GM19238 (cell line): ENCODE measurements at regions not wholly inside any gene's neighbourhood (a gene's known extent, or its start where the extent isn't known, plus 50 kb on each side); places are given as distances from the start of the nearest gene placed in this dataset.
"Not testable (repeated sequence)": the region's sequence is repeated elsewhere in the genome, so short reads cannot be mapped to it uniquely, and the experiment has no call there.

Experiments
- DNase-seq: peaks from one replicate; pipeline ENCODE4 v3.0.0; 2011; ENCODE audit warnings: low spot score; ENCODE audit not compliant: insufficient read length

DNA sequence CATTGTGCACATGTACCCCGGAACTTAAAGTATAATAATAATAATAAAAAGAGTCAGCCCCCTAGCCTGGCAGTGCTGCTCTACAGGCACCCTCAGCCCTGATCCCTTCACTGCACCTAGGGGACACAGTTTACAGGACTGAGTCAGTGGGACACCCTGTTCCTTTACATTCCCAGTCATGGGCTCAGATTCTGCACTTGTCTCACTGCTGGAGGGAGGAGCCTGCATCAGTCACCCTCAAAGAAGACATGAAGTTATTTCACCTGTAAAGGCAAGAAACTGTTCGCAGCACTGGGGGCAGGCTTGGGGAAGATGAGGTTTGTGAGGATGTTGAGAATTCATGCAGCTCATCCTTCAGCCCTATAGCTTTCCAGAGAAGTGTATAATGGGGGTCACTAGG lies 50.7 kb upstream of the VPREB1 start:
- DNase-seq = no peak

DNA sequence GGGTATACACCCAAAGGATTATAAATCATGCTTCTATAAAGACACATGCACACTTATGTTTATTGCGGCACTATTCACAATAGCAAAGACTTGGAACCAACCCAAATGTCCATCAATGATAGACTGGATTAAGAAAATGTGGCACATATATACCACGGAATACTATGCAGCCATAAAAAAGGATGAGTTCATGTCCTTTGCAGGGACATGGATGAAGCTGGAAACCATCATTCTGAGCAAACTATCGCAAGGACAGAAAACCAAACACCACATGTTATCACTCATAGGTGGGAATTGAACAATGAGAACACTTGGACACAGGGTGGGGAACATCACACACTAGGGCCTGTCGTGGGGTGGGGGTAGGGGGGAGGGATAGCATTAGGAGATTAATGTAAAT lies 51.1 kb upstream of the VPREB1 start:
- DNase-seq = not testable (repeated sequence)

DNA sequence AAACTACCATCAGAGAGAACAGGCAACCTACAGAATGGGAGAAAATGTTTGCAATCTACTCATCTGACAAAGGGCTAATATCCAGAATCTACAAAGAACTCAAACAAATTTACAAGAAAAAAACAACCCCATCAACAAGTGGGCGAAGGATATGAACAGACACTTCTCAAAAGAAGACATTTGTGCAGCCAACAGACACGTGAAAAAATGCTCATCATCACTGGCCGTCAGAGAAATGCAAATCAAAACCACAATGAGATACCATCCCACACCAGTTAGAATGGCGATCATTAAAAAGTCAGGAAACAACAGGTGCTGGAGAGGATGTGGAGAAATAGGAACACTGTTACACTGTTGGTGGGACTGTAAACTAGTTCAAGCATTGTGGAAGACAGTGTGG lies 51.6 kb upstream of the VPREB1 start:
- not testable (repeated sequence) for DNase-seq

DNA sequence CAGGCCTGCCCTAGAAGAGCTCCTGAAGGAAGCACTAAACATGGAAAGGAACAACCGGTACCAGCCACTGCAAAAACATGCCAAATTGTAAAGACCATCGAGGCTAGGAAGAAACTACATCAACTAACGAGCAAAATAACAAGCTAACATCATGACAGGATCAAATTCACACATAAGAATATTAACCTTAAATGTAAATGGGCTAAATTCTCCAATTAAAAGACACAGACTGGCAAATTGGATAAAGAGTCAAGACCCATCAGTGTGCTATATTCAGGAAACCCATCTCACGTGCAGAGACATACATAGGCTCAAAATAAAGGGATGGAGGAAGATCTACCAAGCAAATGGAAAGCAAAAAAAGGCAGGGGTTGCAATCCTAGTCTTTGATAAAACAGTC lies 54.8 kb upstream of the VPREB1 start:
- DNase-seq = not testable (repeated sequence)

DNA sequence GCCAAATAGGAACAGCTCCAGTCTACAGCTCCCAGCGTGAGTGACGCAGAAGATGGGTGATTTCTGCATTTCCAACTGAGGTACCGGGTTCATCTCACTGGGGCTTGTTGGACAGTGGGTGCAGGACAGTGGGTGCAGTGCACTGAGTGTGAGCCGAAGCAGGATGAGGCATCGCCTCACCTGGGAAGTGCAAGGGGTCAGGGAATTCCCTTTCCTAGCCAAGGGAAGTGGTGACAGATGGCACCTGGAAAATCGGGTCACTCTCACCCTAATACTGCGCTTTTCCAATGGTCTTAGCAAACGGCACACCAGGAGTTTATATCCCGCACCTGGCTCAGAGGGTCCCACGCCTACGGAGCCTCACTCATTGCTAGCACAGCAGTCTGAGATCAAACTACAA lies 56.7 kb upstream of the VPREB1 start:
- DNase-seq = not testable (repeated sequence)

DNA sequence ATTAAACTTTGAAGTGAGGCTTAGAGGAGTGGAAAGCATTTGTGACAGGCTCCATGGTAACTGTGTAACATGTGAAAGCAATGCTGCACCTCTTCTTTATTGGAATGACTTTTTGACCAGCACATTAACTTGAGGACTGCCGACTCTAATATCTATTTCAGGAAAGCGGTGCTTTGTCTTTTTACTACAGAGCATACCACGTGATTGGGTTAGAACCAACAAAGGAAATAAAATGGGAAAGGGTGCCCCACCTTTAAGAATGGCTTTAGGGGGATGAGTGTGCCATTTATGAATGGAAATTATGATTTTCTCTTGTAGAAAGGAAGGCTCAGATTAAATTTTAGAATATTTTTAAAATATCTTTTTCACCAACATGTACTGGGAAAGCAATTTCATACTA lies 57.3 kb upstream of the VPREB1 start:
- DNase-seq = no peak

DNA sequence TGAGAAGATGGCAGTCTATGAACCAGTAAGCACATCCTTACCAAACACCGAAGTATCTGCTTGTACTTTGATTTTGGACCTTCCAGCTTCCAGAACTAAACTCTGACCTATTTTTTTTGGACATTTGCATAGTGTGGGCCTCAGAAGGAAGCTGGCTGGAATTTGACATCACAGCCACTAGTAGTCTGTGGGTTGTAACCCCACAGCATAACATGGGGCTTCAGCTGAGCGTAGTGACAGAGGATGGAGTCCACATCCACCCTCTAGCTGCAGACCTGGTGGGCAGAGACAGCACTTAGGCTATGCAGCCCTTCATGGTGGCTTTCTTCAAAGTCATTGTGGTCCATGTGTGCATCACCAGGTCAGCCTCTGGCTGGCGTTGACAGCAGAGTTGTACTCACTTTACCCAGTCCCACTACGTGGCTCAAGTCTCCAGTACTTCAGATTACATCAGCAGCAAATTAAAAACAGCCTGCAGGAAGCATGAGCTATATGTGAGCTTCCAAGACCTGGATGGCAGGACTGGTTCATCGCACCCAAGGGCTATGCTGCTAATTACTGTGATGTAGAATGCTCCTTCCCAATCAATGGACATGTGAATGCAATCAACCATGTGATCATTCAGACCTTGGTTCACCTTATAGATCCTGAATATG lies 58.6 kb upstream of the VPREB1 start:
- DNase-seq = no peak

DNA sequence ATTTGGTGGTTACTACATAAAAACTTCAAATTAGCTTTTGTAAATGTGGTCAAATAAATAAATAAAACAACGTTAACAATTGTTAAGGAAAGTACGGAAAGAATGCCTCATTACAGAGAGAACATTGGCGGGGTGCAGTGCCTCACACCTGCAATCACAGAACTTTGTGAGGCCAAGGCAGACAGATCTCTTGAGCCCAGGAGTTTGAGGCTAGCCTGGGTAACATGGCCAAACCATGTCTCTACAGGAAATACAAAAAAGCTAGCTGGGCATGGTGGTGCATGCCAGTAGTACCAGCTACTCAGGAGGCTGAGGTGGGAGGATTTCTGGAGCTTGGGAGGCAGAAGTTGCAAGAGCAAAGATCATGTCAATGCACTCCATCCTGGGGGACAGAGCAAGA lies 59.4 kb upstream of the VPREB1 start:
- DNase-seq = no peak

DNA sequence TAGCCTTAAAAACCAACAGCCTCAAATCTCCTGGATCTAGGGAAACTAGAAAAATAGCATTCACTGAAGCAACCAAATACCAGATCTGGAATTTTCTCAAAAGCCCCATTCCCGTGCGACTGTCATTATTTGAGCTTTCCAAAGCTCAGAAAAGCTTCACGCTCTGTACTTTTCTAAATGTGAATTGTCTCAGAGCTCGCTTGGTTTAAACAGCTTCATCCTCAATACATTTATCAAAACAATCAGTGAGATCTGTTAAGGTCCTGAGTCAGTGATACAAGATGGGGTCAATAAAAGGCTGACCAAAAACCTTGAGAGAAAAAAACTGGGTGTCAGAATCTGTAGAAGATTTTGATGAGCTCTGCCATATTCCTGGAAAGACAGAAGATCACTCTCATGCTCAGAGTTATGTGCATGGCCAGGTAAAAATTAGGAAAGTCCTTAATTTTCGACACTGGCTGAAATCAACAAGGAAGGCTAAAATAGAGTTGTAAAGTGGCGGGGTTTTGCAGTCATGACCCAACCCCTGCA lies 60.2 kb upstream of the VPREB1 start:
- no peak for DNase-seq

DNA sequence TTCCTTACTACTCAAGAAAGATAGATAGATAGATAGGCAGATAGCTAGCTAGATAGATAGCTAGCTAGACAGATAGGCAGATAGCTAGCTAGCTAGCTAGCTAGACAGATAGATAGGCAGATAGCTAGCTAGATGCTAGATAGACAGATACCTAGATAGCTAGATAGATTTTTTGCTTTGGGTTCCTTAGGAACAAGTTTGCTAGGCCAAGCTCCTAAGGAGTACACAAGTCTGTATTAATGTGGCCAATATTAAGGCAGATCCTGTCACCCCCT lies 61.7 kb upstream of the VPREB1 start:
- DNase-seq = no peak

DNA sequence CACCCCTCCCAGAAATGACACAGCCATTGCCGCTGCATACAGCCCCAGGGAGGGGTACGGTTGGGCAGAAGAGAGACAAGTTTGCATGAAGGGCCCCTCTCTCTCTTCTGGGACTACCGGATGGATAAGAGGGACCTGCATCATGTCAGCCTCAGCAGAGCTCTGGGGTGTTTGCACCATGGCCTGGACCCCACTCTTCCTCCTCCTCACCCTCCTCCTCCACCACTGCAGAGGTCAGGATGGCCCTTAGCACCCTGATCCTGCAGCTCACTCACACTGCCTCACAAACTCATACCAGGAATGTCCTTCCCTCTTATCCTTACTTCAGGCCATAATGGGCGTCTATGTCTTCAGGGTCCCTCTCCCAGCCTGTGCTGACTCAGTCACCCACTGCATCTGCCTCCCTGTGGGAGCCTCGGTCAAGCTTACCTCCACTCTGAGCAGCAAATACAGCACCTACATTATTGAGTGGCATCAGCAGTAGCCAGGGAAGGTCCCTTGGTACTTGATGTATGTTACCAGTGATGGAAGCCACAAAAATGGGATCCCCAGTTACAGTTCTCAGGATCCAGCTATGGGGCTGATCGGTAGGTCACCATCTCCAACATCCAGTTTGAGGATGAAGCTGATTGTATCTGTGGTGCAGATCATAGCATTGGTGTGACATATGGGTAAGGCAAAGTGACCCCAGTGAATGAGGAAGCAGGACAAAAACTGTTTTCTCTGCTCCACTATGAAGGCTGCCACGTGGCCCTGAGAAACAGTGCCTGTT lies 62.2 kb upstream of the VPREB1 start:
- DNase-seq = no peak

DNA sequence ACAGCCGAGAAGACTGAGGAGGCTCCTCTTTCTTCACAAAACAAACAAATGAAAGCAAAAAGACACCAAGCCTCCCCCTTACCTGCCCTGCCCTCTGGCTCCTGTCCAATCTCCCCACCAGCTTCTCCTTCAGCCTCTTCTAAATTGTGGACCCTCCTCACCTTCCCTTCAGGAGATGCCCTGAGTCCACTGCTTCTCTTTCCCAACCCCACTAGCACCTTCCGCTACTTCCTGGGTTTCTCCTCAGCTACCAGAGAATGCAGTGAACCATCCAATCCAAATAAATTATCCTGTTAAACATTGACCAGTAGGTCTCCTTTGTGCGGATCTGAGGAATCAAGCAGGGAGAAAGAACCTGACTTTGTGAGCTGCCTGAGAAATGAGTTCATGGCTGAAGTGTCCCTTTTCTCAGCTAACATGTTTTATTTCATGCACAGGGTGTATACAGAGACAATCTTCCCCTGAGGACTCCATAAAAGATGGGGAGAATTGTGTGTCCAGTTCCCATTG lies 63.2 kb upstream of the VPREB1 start:
- no peak for DNase-seq

DNA sequence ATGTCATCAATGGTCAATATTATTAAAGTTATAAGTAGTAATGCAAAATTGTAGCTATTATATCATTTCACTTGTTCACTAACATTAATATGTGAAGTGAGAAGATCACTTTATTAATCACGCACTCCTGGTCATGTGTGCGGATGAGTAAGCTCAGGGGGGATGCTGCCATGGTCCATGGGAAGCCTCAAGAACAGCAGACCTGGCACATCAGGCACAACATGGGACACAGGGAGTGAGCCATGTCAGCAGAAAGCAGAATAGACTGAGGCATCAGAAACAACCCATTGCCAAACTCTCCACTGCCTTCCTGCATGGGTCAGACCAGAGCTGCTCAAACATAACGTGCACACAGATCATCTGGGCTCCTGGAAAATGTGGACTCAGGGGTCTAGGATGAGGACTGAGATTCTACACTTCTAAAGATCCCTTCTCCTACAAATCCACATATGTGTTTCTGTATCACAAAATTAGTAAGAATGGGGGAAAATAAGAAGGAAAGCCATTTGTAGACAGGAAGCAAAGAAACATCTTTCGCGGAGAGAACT lies 63.8 kb upstream of the VPREB1 start:
- DNase-seq = no peak

DNA sequence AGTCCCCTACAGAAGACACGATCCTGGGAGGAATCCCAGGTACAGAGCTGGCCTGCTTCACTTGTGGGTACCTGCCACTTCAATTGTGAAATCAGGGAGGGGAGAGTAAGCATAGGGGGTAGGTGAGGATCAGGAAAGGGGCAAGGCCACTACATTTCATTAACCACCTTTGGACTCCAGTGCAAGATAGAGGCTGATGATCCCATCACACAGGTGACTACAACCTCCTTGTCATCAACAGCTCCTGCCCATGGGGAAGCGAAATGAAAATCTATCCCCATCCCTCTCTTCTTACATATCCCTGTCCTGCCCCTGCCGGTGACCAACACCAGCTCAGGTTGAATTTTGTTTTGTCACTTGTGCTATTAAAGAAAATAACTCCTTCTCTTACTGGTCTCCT lies 64.7 kb upstream of the VPREB1 start:
- no peak for DNase-seq

DNA sequence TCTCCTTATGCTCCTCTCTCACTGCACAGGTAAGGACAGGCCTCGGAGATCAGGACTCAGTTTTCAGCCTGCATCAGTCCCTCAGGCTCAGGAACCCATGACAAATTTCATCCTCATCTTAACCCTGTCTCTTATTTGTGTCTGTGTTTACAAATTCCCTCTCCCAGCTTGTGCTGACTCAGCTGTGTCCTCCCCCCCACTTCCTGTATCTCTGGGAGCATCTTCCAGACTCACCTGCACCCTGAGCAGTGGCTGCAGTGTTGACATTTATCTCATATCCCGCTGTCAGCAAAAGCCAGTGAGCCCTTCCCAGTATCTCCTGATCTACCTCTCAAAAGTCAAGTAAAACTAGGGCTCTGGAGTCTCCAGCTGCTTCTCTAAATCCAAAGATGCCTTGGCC lies 65.6 kb upstream of the VPREB1 start:
- no peak for DNase-seq

DNA sequence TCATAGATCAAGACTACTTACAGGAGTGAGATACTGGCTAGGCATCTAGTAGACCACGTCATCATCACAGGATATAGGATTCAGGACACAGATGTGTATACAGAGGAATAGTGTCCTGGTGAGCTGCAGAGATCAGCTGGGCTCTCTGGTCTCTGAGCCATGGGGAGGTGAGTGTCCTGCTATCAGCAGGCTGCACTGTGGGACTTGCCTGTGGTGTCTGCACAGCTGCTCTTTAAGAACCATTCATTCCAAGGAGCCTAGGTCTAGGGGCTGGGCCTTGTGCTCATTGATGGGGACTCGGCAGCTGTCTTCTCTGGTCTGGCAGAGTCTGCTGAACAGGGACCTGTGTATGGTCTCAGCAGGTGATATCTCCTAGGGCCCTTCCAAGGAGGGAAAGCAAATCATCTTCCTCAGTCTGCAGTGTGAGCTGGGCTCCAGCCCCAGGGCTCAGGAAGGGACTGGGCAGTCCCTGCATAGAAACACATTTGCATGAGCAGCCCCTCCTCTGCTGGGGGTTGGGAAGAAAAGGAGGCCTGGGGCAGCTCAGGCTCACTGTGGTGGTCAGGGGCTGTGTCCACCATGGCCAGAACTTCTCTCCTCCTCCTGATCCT lies 66.1 kb upstream of the VPREB1 start:
- DNase-seq = no peak

DNA sequence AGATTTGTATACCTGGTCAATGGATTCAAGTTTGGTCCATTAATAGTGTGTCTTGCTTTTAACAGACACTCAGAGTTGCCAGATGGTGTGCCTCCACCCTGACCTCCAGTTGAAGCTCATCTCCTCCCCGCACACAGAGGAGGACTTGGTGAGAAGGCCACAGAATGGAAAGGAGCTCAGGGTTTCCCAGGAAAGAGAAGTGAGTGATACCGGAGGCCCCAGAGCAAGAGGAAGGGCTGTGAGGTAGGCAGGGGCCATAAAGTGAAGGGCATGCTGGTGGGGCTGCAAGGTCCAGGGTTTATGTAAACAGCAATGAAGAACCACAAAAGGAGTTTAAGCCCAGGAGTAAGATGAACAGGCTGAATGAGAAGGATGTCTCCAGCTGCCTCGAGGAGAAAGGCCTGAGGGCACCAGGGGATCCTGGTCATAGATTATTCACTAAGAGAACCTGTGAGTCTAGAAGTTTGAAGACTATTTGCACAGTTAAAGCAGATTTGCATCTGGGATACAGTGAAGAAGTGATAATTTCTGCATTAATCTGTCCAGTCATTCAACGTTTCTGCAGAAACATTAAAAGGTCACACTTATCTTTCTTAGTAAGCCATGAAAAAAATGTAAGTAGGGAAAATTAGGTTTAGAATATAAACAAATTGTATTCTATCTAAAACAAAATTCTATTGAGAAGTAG lies 67.5 kb upstream of the VPREB1 start:
- no peak for DNase-seq

DNA sequence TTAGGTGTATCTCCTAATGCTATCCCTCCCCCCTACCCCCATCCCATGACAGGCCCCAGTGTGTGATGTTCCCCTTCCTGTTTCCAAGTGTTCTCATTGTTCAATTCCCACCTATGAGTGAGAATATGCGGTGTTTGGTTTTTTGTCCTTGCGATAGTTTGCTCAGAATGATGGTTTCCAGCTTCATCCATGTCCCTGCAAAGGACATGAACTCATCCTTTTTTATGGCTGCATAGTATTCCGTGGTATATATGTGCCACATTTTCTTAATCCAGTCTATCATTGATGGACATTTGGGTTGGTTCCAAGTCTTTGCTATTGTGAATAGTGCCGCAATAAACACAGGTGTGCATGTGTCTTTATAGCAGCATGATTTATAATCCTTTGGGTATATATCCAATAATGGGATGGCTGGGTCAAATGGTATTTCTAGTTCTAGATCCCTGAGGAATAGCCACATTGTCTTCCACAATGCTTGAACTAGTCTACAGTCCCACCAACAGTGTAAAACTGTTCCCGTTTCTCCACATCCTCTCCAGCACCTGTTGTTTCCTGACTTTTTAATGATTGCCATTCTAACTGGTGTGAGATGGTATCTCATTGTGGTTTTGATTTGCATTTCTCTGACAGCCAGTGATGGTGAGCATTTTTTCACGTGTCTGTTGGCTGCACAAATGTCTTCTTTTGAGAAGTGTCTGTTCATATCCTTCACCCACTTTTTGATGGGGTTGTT lies 71.5 kb upstream of the VPREB1 start:
- DNase-seq = not testable (repeated sequence)

DNA sequence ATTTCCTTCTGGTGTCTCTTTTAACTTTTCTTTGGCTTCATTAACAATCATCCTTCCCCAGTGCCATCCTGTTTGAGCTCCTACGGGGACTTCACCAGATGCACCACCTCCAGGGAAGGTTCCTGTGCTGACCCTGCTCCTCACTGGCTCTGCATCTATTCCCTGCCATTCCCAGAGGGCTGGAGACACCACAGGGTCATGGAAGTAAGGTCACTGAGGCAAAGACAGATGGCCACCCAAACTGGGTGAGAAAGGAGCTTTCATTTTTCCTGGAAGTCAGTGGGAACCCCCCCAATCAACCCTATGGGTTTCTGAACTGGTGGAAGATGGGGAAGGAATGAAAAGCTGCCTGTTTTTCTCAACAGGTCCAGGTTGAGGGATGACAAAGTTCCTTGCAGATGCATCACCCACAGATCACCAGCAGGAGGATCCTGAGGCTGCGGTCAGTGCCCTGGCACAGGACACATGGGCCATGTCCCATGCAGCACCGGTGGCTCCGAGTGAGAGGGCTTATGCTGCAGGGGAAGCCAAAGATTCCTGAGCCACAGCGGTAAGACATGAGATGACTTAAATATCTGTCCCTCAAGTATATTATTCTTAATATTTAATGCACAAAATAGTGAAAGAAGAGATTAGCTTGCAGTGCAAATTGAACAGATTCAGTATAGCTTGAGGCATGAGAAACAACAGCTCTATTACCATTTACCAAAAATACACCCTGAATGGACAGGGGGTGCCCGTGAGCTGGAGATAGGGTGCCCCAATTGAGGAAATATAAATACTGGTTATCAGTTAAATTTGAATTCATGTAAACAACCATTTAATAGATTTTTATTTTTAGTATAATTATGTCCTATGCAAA lies 73.0 kb upstream of the VPREB1 start:
- DNase-seq = no peak

DNA sequence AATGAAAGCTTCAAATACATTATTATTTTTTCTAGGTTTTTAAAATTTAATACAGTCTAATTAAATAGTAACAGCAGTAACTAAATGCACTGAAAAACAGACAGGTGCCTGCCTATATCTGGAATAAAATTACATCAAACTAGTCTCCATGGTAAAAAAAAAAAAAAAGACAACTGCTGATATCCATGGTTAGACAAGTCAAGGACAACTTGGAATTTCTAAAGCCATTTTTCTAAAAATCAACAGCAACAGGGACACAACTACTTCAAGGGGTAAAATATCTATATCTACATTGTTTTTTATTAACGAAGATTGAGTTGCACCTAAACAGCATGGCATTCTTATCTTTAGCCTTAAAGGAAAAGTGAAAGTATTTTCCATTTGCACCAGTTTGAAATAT lies 74.7 kb upstream of the VPREB1 start:
- DNase-seq = no peak
